Loucy (cell line): ENCODE measurements at regions not wholly inside any gene's neighbourhood (a gene's known extent, or its start where the extent isn't known, plus 50 kb on each side); places are given as distances from the start of the nearest gene placed in this dataset.
"Not testable (repeated sequence)": the region's sequence is repeated elsewhere in the genome, so short reads cannot be mapped to it uniquely, and the experiment has no call there.

Source experiments
- H2AFZ ChIP-seq: fragments of 200-600 bp; sonication (generic); 2 replicates; pipeline ENCODE4 v1.6.0; 2016; ENCODE audit warnings: antibody characterized with exemption, mild to moderate bottlenecking, low read length, moderate library complexity
- H3F3A ChIP-seq: fragments of 200-600 bp; 2 replicates; pipeline ENCODE4 v1.6.0; 2016; ENCODE audit warnings: antibody characterized with exemption, low read depth, mild to moderate bottlenecking
- H3K27me3 ChIP-seq: fragments of 200-600 bp; sonication (generic); 2 replicates; pipeline ENCODE4 v1.6.1; 2014; ENCODE audit warnings: low read length, mild to moderate bottlenecking; ENCODE audit not compliant: insufficient read depth, poor library complexity, severe bottlenecking
- H3K36me3 ChIP-seq: fragments of 200-600 bp; sonication (generic); 2 replicates; pipeline ENCODE4 v1.6.1; 2016; ENCODE audit warnings: low read length; ENCODE audit not compliant: insufficient read depth
- H3K4me1 ChIP-seq: fragments of 200-600 bp; sonication (generic); 2 replicates; pipeline ENCODE4 v1.5.1; 2014; ENCODE audit warnings: low read length, mild to moderate bottlenecking; ENCODE audit not compliant: insufficient read depth, poor library complexity, severe bottlenecking
- H3K4me2 ChIP-seq: fragments of 200-600 bp; sonication (generic); 2 replicates; pipeline ENCODE4 v1.6.0; 2014; ENCODE audit warnings: antibody characterized with exemption, low read length, low read depth, mild to moderate bottlenecking; ENCODE audit not compliant: poor library complexity, severe bottlenecking
- H3K4me3 ChIP-seq: fragments of 200-600 bp; sonication (generic); 2 replicates; pipeline ENCODE4 v1.5.1; 2014; ENCODE audit warnings: low read length, mild to moderate bottlenecking, mixed read lengths; ENCODE audit not compliant: poor library complexity, severe bottlenecking
- H3K79me2 ChIP-seq: fragments of 200-600 bp; sonication (generic); 2 replicates; pipeline ENCODE4 v1.6.1; 2014; ENCODE audit warnings: low read length; ENCODE audit not compliant: insufficient read depth
- H3K9ac ChIP-seq: fragments of 200-600 bp; sonication (generic); 2 replicates; pipeline ENCODE4 v1.6.0; 2014; ENCODE audit warnings: mild to moderate bottlenecking, low read depth, low read length, moderate library complexity; ENCODE audit not compliant: poor library complexity, severe bottlenecking
- H3K9me2 ChIP-seq: fragments of 200-600 bp; sonication (generic); replicated peaks from 2 replicates; pipeline ENCODE4 v1.6.1; 2016; ENCODE audit warnings: low read depth, low read length, mixed read lengths
- H3K9me3 ChIP-seq: fragments of 200-600 bp; sonication (generic); 2 replicates; pipeline ENCODE4 v1.6.1; 2014; ENCODE audit warnings: mild to moderate bottlenecking, antibody characterized with exemption, low read length, low read depth; ENCODE audit not compliant: insufficient read depth
- H4K20me1 ChIP-seq: fragments of 200-600 bp; sonication (generic); 2 replicates; pipeline ENCODE4 v1.6.0; 2014; ENCODE audit warnings: antibody characterized with exemption, low read length, mild to moderate bottlenecking; ENCODE audit not compliant: insufficient read depth, poor library complexity, severe bottlenecking
- CTCF ChIP-seq: fragments of 200-600 bp; sonication (generic); conservative IDR thresholded peaks from 2 replicates; pipeline ENCODE4 v1.5.1; 2014; ENCODE audit warnings: mild to moderate bottlenecking, antibody characterized with exemption, low read length
- EZH2phosphoT487 ChIP-seq: fragments of 200-600 bp; IDR thresholded peaks from 2 replicates; pipeline ENCODE4 v1.6.1; 2018; ENCODE audit warnings: antibody characterized with exemption, mild to moderate bottlenecking, moderate library complexity, borderline replicate concordance

- Histone ChIP-seq H3K36me3 (no peaks in the 10 kb centered on the region), H3K27me3 (no peaks in the 10 kb centered on the region), H3K4me2 (no peak overlapping the region), H3K4me3 (no peak overlapping the region), H3F3A (no peaks in the 10 kb centered on the region), H2AFZ (no peak overlapping the region), H3K79me2 (no peaks in the 10 kb centered on the region), H3K9me3 (no peaks in the 10 kb centered on the region), H3K9ac (no peak overlapping the region), H4K20me1 (no peaks in the 10 kb centered on the region), H3K4me1 (no peaks in the 10 kb centered on the region), H3K9me2 (no peaks in the 10 kb centered on the region)
- no peak for TF ChIP-seq EZH2phosphoT487
- TF ChIP-seq CTCF, result no peak
Measured at GRCh38 chr22:17300926-17301325, 68.3 kb upstream of the CECR2 start.

DNA sequence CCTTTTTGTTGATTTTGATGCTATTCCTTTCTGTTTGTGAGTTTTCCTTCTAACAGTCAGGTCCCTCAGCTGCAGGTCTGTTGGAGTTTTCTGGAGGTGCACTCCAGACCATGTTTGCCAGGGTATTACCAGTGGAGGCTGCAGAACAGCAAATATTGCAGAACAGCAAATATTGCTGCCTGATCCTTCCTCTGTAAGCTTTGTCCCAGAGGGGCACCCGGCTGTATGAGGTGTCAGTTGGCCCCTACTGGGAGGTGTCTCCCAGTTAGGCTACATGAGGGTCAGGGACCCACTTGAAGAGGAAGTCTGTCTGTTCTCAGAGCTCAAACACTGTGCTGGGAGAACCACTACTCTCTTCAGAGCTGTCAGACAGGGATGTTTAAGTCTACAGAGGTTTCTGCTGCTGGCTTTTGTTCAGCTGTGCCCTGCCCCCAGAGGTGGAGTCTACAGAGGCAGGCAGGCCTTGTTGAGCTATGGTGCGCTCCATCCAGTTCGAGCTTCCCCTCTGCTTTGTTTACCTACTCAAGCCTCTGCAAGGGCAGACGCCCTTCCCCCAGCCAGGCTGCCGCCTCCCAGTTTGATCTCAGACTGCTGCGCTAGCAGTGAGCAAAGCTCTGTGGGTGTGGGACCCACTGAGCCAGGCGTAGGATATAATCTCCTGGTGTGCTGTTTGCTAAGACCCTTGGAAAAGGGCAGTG is 70.3 kb upstream of the CECR2 start:
- not testable (repeated sequence) for H3K27me3 ChIP-seq, H3K4me3 ChIP-seq, H3K9me3 ChIP-seq, H2AFZ ChIP-seq, H4K20me1 ChIP-seq, H3K4me2 ChIP-seq, H3K79me2 ChIP-seq, H3F3A ChIP-seq, H3K9ac ChIP-seq, H3K4me1 ChIP-seq, H3K36me3 ChIP-seq, H3K9me2 ChIP-seq

- Histone ChIP-seq H3K4me1 (no peaks in the 10 kb centered on the region), H3K9me3 (no peaks in the 10 kb centered on the region), H2AFZ (no peak overlapping the region), H3K36me3 (no peaks in the 10 kb centered on the region), H3F3A (no peaks in the 10 kb centered on the region), H4K20me1 (no peaks in the 10 kb centered on the region), H3K9ac (no peak overlapping the region), H3K9me2 (no peaks in the 10 kb centered on the region), H3K27me3 (no peaks in the 10 kb centered on the region), H3K79me2 (no peaks in the 10 kb centered on the region), H3K4me3 (no peak overlapping the region), H3K4me2 (no peak overlapping the region)
- TF ChIP-seq CTCF, result no peak
Measured at GRCh38 chr22:17285656-17286055, 66.4 kb upstream of the ADA2 start.

GRCh38 chr22:17284888-17285287 is 65.7 kb upstream of the ADA2 start:
- no peaks in the 10 kb centered on the region for H3F3A ChIP-seq
- H3K36me3 ChIP-seq, result no peaks in the 10 kb centered on the region
- H3K4me2 ChIP-seq, result no peak overlapping the region
- H3K4me1 ChIP-seq, result no peaks in the 10 kb centered on the region
- no peak for TF ChIP-seq EZH2phosphoT487
- TF ChIP-seq CTCF, result no peak
- no peaks in the 10 kb centered on the region for H3K27me3 ChIP-seq
- H3K9ac ChIP-seq, result no peak overlapping the region
- no peaks in the 10 kb centered on the region for H3K79me2 ChIP-seq
- H3K9me3 ChIP-seq, result no peaks in the 10 kb centered on the region
- no peak overlapping the region for H2AFZ ChIP-seq
- no peaks in the 10 kb centered on the region for H4K20me1 ChIP-seq
- H3K9me2 ChIP-seq, result no peaks in the 10 kb centered on the region
- H3K4me3 ChIP-seq, result no peak overlapping the region
